ENCODE measurements at regions not wholly inside any gene's neighbourhood (a gene's known extent, or its start where the extent isn't known, plus 50 kb on each side); places are given as distances from the start of the nearest gene placed in this dataset.
"Not testable (repeated sequence)": the region's sequence is repeated elsewhere in the genome, so short reads cannot be mapped to it uniquely, and the experiment has no call there.

DNA sequence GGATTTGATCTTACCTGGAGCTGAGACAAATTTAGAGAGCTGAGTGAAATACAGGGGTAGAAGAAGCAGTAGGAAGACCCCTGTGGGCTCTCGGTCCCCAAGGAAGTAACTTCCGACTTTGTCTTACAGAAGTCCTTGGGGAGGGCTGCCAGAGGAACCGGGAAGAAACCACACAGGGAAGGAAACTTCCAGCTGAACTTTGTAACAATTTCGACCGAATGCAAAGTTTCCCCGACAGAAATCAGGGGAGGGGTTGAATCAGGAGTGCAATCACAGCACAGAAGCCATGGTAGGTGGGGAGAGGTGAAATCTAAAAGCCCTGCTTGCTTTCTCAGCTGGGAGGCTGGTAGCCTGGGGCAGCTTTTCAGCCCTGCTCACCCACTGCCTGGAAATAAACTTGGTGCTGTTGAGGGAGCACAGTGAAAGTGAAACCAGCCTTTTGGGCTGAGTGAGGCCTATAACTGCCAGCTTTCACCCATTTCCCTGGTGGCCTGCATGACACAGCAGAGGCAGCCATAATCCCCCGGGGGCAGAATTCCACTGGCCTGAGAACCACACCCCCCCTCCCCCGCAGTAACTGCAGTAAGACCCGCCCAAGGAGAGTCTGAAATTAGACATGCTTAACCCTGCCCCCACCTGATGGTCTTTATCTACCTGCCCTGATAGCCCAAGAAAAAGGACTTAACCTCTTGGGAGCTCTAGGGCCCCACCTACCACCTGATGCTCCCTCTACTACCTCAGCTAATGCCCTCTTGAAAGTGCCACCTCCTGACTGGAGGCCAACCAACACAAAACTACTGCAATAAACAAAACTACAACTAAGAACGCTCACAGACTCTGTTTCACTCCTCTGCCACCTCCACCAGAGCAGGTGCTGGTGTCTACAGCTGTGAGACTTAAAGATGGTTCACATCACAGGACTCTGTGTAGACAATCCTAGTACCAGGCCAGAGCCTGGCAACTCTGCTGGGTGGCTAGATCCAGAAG is 248.2 kb downstream of the PARM1 start:
- DNase-seq = no peak

DNA sequence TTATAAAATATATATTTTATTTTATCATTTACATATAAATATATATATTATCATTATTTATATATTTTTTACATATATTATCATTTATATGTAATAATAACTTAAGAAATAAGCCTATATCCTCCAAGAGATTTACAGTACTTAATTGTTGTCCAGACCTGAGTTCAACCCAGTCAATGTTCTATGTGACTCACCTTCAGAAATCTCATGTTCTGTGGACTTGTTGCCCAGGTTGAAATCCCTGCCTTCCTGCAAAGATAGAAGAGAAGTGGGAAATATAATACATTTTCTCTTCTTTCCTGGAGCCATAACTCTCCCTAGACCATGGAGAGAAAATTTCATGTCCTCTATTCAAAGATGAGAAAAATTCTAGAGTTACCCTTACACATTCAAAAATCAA is 247.3 kb downstream of the PARM1 start:
- no peak for DNase-seq

DNA sequence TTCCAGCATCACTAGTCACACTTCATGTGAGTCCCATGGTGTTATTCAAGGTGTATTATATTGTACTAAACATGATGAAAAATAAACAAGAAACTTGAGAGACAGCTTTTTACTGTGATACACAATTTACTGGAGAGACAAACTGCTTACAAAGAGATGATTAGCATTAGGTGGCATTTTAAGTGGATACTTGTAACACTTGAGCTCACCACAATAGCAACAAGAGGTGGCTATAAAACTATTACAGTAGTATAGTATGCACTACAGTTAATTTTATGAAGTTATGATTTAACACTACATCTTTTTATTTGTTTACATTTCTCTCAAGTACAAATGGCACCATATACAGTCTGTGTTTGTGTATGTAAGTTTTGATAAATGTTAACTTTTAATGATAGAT is 246.6 kb downstream of the PARM1 start:
- no peak for DNase-seq

DNA sequence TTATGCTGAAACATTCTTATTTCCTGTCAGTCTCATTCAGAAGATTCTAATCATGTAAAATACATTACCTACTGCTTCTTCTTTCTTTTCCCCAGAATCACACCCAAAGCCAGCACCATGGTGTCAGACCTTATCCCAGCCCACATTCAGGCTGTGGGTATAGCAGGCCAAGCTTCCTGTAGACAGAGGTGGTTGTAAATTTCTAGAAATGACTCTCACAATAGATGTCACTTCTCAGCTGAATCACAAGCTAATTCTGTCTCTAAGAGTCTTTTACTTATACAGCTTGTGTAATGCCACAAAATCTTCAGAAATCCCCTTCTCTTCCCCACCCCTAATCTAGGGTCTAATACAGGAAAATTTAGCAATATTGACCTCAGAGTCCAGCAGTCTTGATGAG is 239.6 kb downstream of the PARM1 start:
- no peak for DNase-seq

DNA sequence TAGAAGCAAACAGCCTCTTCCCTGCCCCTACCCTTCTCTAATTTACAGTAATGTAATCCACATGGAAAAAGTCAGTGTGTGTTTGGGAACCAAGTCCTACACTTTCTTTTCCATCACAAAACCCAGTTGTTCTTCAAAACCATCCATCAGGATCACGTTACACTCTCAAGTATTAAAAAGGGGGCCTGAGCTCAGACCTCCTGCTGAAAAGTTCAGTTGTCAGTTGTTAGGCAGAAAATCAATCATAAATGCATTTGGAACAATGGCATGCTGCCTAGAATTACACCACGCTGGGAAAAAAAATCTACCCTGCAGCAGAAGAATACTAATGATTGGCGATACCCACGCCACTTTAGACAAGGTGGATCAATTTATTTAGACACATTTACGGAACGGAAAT is 236.5 kb downstream of the PARM1 start:
- DNase-seq = no peak

DNA sequence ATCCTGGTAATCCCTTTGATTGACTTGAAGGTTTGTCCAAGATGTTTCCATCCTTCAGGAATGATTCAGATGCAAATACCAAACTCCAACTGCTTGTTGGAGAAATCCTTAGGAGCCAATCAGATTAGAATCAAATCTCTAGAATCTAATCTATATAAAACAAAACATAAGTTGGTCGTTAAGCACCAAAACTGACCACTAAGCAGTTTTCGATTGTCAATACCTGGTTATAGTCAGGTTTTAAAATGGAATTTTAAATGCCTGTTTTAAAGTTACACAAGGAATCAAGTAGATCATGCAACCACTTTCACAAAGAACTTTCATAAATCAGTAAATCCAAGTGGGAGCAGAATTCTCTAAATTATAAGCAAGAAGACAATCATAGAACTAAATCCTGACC is 236.1 kb downstream of the PARM1 start:
- no peak for DNase-seq

DNA sequence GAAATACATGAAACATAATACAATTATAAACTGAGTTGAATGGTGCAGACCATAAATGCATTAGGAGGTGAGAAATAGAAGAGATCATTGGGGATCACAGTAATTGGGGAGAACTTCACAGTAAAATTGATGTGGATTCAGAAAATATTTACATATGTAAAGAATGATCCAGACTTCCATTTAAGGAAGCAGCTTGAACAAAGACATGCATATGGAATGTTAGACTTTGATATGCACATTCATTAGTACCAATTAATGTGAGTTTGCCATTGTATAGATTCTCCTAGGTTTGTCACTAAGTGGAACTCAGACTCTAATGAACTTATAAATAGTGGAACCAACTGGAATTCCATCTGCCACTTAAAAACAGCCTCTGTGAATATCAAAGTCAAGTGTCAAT is 235.6 kb downstream of the PARM1 start:
- DNase-seq = no peak

DNA sequence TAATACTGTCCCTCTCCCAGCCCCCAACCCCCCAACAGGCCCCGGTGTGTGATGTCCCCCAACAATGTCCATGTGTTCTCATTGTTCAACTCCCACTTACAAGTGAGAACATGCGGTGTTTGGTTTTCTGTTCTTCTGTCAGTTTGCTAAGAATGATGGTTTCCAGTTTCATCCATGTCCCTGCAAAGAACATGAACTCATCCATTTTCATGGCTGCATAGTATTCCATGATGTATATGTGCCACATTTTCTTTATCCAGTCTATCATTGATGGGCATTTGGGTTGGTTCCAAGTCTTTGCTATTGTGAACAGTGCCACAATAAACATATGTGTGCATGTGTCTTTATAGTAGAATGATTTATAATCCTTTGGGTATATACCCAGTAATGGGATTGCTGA is 232.2 kb downstream of the PARM1 start:
- not testable (repeated sequence) for DNase-seq

DNA sequence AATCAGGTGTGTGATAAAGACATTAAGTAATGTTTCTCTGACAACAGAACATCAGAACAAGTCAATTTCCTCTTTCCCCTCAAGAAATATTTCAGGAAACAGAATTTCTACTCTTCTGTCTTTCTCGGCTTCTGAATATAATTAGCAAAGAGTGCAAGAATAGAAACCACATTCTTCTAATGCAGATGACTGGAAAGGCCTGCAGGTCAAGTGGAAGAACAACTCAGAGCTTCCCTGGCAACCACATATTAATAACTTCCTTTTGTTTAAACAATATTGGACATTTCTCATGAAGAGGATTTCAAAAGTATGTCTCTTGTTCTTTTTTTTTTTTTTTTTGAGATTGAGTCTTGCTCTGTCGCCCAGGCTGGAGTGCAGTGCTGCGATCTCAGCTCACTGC is 225.5 kb downstream of the PARM1 start:
- no peak for DNase-seq

DNA sequence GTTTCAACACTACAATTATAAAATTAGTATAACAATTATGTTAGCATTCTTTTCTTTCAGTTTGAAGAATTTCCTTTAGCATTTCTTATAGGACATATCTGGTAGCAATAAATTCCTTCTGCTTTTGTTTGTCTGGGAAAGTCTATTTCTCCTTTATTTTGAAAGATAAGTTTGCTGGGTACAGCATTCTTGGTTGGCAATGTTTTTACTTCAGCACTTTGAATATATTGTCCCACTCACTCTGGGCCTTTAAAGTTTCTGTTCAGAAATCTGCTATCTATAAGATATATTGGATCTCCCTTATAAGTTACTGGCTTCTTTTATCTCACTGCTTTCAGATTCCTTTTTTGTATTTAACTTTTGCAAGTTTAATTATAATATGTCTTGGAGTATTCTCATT is 222.1 kb downstream of the PARM1 start:
- DNase-seq = no peak

DNA sequence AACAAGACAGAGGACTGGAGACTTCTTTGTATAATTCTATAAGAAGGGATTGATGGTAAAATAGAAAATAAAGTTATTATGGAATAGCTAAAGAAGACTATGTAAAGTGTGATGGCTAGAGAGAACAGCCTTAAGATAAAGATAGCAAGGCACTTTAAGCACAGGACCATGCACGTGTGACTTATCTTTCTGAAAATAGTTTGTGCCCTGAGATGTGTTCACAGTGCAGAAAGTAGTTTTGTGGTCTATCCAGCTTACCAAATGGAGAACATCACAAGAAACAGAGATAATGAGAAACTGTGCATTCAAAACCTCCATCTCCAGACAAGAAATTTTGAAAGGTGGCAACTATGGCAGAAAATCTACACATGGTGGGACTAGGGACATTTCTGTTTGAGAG is 213.3 kb downstream of the PARM1 start:
- no peak for DNase-seq

DNA sequence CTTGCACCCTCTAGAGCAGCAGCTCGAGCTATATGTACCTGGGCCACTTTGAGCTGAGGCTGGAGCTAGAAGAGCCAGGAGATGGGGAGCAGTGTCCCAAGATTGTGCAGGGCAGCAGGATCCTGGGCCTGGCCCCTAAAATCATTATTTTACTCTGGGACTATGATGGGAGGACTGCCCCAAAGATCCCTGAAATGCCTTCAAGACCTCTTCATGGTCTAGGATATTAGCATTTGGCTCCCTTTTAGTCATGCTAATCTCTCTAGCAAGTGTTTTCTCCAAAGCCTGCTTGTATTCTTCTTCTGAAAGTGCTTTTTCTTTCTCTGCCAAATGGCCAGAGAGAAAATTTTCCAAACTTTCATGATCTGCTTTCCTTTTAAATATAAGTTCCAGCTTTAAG is 211.6 kb downstream of the PARM1 start:
- DNase-seq = no peak

DNA sequence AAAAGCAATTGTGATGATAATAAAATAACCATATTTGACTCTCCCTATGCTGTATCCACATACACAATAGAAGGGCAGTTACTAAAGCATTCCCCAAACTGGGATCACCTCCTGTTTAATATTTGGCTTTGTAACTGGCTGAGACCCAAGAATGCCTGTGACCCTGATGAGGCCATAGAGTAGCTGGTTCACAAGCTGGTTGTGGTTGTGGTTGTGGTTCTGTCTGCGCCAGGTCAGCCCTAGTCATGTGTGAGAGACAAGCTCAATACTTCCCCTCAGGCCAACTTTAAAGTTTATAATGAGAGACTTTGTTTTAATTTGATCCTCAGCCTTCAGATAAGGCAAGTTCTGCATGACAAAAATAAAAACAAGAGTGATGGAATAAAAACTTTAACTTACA is 209.9 kb downstream of the PARM1 start:
- no peak for DNase-seq

DNA sequence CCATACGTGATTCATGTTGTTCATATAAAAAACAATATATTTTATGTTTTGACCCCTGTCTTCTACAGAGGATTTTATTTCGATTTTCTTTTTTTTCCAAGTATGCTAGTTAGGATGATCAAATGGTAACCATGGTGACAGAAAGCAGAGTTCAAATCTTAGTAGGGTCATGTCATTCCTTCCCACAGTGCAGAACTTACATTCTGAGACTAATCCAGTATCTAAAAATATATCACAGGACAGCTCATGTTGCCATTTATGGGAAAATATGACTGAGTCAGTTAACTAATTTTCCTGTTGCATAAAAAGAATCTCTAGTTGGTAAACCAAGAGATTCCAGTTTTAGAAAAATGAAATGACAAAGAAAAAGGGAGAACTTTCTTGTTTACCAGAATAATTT is 209.5 kb downstream of the PARM1 start:
- DNase-seq = no peak

DNA sequence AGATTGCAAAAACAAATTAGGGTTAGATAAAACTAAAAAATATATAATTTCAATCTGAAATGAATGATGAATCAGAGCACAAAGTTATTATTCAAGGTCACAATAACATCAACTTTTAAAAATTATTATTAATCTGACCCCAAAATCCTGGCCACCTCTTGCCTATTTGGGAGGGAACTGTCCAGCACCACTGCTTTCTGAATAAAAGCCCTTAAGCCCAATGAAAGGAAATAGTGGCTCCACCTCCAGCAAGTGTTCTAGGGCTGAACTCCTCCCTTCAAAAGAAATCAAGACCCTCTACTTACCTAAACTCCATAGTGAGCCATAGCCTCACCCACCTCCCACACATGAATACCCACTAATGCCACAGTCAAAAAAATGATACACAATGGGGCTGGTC is 208.2 kb downstream of the PARM1 start:
- DNase-seq = no peak

DNA sequence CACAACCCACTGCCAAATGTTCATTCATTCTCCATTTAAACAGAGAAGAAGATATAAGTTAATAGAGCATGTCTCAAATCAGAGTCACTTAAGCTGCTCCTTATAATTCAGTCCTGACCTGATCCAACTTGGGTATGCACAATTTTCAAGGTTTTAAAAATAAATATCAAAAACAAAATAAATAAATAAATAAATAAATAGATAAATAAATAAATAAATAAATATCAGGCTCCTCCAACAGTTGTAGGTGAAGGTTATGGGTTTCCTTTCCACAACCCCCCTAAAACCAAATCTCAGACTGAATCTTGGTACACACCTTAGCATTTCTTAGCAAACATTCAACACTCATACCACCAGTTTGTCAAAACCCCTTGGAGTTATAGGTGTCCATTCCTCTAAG is 204.4 kb downstream of the PARM1 start:
- DNase-seq = no peak

DNA sequence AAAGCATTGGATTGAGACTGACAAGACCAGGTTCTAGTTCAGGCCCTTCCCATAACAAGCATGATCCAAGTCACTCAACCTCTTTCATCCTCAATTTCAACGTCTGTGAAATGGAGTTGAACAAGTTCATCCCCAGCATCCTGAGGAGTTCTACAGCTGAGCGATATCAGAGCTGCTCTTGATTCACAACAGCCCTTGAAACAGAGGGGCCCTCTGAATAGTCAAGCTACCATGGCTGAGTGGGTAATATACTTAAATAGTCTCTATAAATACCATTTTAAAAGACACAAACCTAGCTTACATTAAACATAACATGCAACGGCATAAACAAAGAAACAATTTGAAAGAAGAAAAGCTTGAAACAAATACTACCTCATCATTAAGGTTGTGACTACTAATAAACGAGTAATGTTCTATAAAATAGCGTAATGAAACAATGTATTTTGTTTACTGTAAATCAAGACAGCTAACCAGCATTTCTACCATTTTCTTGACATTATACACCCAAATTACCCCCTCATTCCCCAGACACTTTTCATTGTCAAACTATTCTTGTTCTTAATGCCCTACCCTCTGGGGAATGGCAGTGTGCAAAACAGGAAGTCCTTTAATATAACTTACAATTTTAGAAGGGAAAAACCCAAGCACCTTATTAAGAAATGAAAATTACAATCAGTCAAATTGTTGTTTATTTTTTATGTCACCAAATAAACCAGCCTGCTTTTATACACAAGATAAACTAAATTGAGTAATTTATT is 202.3 kb downstream of the PARM1 start:
- no peak for DNase-seq

DNA sequence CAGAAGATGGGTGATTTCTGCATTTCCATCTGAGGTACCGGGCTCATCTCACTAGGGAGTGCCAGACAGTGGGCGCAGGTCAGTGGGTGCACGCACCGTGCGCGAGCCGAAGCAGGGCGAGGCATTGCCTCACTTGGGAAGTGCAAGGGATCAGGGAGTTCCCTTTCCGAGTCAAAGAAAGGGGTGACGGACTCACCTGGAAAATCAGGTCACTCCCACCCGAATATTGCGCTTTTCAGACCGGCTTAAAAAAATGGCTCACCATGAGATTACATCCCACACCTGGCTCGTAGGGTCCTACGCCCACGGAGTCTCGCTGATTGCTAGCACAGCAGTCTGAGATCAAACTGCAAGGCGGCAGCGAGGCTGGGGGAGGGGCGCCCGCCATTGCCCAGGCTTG is 194.0 kb downstream of the PARM1 start:
- not testable (repeated sequence) for DNase-seq

DNA sequence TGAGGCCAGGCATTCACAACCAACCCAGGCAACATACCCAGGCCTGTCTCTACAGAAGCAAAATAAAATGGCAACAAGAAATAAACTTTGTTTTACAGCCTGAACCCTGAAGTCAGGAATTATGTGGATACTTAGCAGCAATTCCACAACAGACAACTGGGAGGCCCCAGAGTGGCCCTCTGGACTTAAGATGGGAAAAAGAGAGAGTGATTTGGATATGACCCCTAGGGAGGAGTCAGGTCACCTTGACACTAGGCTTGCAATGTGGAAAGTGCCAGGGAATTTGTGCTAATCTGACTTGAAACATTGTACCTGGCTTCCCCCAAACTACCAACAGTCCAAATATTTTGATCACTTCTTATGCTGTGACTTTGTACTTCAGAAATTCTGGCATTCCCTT is 193.1 kb downstream of the PARM1 start:
- no peak for DNase-seq

DNA sequence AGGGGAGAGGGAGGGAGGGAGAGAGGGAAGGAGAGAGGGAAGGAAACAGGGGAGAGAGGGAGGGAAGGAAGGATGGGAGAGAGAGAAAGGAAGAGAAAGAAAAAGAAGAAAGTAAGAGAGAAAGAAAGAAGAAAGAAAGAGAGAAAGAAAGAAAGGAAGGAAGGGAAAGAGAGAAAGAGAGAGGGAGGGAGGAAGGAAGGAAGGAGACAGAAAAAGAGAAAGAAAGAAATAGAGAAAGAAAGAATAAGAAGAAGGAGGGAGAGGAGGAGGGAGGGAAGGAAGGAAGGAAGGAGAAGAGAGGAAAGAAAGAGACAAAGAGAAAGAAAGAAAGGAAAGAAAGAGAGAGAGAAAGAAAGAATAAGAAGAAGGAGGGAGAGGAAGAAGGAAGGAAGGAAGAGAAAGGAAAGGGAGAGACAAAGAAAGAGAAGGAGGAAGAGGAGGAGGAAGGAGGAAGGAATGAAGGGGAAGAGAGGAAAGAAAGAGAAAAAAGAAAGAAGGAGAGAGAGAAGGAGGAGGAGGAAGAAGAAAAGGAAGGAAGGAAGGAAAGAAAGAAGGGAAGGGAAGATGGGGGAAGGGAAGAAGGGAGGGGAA is 189.6 kb downstream of the PARM1 start:
- no peak for DNase-seq

DNA sequence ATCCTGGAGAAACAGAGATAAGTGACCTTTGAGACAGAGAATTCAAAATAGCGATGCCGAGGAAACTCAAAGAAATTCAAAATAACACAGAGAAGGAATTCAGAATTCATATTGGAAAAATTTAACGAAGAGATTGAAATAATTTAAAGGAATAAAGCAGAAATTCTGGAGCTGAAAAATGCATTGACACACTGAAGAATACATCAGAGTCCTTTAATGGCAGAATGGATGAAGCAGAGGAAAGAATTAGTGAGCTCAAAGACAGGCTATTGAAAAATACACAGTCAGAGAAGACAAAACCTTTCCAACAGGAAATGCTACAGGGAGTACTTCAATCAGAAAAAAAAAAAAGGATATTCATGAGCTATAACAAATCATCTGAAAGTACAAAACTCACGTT is 185.8 kb downstream of the PARM1 start:
- DNase-seq = no peak

DNA sequence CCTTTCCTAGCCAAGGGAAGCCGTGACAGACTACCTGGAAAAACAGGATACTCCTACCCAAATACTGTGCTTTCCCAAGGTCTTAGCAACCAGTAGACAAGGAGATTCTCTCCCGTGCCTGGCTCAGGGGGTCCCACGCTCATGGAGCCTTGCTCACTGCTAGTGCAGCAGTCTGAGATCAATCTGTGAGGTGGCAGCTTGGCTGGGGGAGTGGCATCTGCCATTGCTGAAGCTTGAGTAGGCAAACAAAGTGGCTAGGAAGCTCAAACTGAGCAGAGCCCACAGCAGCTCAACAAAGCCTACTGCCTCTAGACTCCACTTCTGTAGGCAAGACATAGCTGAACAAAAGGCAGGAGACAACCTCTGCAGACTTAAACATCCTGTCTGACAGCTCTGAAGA is 177.1 kb downstream of the PARM1 start:
- no peak for DNase-seq
